PFSK-1 (cell line): ENCODE measurements at regions not wholly inside any gene's neighbourhood (a gene's known extent, or its start where the extent isn't known, plus 50 kb on each side); places are given as distances from the start of the nearest gene placed in this dataset.

Experiments used
- FOXP2 ChIP-seq: optimal IDR thresholded peaks from 2 replicates; pipeline ENCODE3; 2011; ENCODE audit warnings: borderline replicate concordance, control low read depth, inconsistent platforms; ENCODE audit not compliant: insufficient read depth; ENCODE audit errors: extremely low read length, extremely low read depth
- POLR2AphosphoS5 ChIP-seq: IDR thresholded peaks from 2 replicates; pipeline ENCODE4 v1.6.1; 2012; ENCODE audit warnings: low read depth, mild to moderate bottlenecking, control low read depth, low read length, moderate library complexity
- SIN3A ChIP-seq: IDR thresholded peaks from 2 replicates; pipeline ENCODE4 v1.6.1; 2012; ENCODE audit warnings: mild to moderate bottlenecking, low read length, moderate library complexity, borderline replicate concordance; ENCODE audit not compliant: insufficient read depth
- TAF1 ChIP-seq: IDR thresholded peaks from 2 replicates; pipeline ENCODE4 v1.6.1; 2012; ENCODE audit warnings: low read length, control low read depth, borderline replicate concordance; ENCODE audit not compliant: insufficient read depth
- TF ChIP-seq, protein P1 (sequence below), 2 experiments: IDR thresholded peaks; 2 replicates each; pipeline versions ENCODE4 v1.6.1 to v1.8.0; 2011 to 2012; ENCODE audit warnings: low read depth in 2 of 2, low read length in 2 of 2, control low read depth in 1 of 2, inconsistent platforms in 1 of 2, mild to moderate bottlenecking in 1 of 2, moderate library complexity in 1 of 2; ENCODE audit not compliant: insufficient read depth in 1 of 2

DNA sequence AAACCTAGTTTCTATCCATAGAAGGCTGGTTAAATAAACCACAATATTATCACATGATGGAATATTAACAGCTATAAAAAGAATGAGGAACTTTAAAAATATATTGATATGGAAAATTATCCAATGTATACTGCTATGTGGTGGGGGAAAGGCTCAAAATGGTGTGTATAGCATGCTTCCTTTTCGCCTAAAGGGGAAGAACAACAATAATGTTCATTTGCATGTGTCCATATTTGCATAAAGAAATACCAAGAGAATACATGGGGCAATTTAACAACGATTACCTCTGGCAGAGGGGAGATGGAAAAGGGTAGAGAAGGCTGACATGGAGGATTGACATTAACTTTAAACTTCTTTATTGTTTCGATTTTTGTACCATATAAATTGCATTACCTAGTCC, 121.3 kb upstream of the PARP11 start:
- TF ChIP-seq FOXP2 (no peak), POLR2AphosphoS5 (no peak), SIN3A (no peak), TAF1 (no peak)
- TF ChIP-seq, protein P1, sequence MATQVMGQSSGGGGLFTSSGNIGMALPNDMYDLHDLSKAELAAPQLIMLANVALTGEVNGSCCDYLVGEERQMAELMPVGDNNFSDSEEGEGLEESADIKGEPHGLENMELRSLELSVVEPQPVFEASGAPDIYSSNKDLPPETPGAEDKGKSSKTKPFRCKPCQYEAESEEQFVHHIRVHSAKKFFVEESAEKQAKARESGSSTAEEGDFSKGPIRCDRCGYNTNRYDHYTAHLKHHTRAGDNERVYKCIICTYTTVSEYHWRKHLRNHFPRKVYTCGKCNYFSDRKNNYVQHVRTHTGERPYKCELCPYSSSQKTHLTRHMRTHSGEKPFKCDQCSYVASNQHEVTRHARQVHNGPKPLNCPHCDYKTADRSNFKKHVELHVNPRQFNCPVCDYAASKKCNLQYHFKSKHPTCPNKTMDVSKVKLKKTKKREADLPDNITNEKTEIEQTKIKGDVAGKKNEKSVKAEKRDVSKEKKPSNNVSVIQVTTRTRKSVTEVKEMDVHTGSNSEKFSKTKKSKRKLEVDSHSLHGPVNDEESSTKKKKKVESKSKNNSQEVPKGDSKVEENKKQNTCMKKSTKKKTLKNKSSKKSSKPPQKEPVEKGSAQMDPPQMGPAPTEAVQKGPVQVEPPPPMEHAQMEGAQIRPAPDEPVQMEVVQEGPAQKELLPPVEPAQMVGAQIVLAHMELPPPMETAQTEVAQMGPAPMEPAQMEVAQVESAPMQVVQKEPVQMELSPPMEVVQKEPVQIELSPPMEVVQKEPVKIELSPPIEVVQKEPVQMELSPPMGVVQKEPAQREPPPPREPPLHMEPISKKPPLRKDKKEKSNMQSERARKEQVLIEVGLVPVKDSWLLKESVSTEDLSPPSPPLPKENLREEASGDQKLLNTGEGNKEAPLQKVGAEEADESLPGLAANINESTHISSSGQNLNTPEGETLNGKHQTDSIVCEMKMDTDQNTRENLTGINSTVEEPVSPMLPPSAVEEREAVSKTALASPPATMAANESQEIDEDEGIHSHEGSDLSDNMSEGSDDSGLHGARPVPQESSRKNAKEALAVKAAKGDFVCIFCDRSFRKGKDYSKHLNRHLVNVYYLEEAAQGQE (IDR thresholded peaks at IDR 0.05; ENCODE audit: insufficient read depth in 1 of 2, low read depth in 2 of 2, low read length in 2 of 2): no peak

- TF ChIP-seq, protein P1 (IDR thresholded peaks at IDR 0.05; ENCODE audit: insufficient read depth in 1 of 2, low read depth in 2 of 2, low read length in 2 of 2): no peak
- TF ChIP-seq POLR2AphosphoS5: no peak
- TF ChIP-seq SIN3A: no peak
- TF ChIP-seq FOXP2: no peak
Observed at GRCh38 chr12:3992945-3993344, 119.7 kb upstream of the PARP11 start.

- TF ChIP-seq FOXP2 (no peak), SIN3A (no peak), POLR2AphosphoS5 (no peak), TAF1 (no peak)
- TF ChIP-seq, protein P1 (IDR thresholded peaks at IDR 0.05; ENCODE audit: insufficient read depth in 1 of 2, low read depth in 2 of 2, low read length in 2 of 2): no peak
Observed at GRCh38 chr12:3991798-3992580, 118.8 kb upstream of the PARP11 start.

GRCh38 chr12:3990501-3991280, 117.5 kb upstream of the PARP11 start:
- TF ChIP-seq TAF1 (no peak), FOXP2 (no peak), SIN3A (no peak), POLR2AphosphoS5 (no peak)
- TF ChIP-seq, protein P1 (IDR thresholded peaks at IDR 0.05; ENCODE audit: insufficient read depth in 1 of 2, low read depth in 2 of 2, low read length in 2 of 2): no peak
